ENCODE measurements at regions not wholly inside any gene's neighbourhood (a gene's known extent, or its start where the extent isn't known, plus 50 kb on each side); places are given as distances from the start of the nearest gene placed in this dataset.

DNA sequence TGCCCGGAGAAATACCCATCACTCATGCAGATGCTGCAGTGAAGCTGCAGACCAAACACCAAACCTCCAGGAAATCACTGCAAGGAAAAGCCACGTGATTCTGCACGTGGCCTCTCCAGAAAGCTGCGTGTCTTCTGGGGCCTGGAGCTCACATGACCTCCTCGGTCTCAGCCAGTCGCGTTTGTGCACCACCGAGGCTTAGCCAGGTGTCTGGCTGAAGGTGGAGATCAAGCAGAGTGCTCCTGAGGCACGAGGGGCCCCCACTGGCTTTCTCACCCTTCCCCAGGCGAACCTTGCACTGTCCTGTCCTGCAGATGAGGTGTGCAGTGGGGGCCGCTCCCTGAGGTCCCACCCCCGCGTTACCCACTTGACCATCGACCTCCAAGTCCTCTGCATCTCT is 257.3 kb downstream of the RBFOX3 start:
- TF ChIP-seq EP300 (IDR thresholded peaks at IDR 0.05): no peak
- TF ChIP-seq, protein P1, sequence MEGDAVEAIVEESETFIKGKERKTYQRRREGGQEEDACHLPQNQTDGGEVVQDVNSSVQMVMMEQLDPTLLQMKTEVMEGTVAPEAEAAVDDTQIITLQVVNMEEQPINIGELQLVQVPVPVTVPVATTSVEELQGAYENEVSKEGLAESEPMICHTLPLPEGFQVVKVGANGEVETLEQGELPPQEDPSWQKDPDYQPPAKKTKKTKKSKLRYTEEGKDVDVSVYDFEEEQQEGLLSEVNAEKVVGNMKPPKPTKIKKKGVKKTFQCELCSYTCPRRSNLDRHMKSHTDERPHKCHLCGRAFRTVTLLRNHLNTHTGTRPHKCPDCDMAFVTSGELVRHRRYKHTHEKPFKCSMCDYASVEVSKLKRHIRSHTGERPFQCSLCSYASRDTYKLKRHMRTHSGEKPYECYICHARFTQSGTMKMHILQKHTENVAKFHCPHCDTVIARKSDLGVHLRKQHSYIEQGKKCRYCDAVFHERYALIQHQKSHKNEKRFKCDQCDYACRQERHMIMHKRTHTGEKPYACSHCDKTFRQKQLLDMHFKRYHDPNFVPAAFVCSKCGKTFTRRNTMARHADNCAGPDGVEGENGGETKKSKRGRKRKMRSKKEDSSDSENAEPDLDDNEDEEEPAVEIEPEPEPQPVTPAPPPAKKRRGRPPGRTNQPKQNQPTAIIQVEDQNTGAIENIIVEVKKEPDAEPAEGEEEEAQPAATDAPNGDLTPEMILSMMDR (IDR thresholded peaks at IDR 0.05): no peak
- TF ChIP-seq POLR2A (IDR thresholded peaks at IDR 0.05): no peak
- no peak for TF ChIP-seq POLR2AphosphoS5 (IDR thresholded peaks at IDR 0.05)
